LNCaP clone FGC (cell line): ENCODE measurements at regions not wholly inside any gene's neighbourhood (a gene's known extent, or its start where the extent isn't known, plus 50 kb on each side); places are given as distances from the start of the nearest gene placed in this dataset.
"Not testable (repeated sequence)": the region's sequence is repeated elsewhere in the genome, so short reads cannot be mapped to it uniquely, and the experiment has no call there.

Experiments used
- DNase-seq: peaks from one replicate; pipeline ENCODE4 v3.0.0-alpha.2; 2011; ENCODE audit warnings: low read depth
- H3K4me3 ChIP-seq: 2 replicates; pipeline ENCODE4 v1.5.1; 2011; ENCODE audit warnings: mild to moderate bottlenecking, low read depth, low read length, control low read depth

- H3K4me3 ChIP-seq, DNase-seq: not testable (repeated sequence)
Measured at GRCh38 chr7:150110375-150110820, 212.8 kb upstream of the LRRC61 start.

GRCh38 chr7:150110882-150111281 is 212.3 kb upstream of the LRRC61 start:
- not testable (repeated sequence) for H3K4me3 ChIP-seq

GRCh38 chr7:150111373-150112139 is 211.6 kb upstream of the LRRC61 start:
- H3K4me3 ChIP-seq, DNase-seq: not testable (repeated sequence)

More at GRCh38 chr7:150110882-150111281, 212.3 kb upstream of the LRRC61 start:
- not testable (repeated sequence) for DNase-seq

GRCh38 chr7:150113301-150113700 is 209.9 kb upstream of the LRRC61 start:
- DNase-seq, H3K4me3 ChIP-seq: not testable (repeated sequence)

- H3K4me3 ChIP-seq, DNase-seq: not testable (repeated sequence)
Measured at GRCh38 chr7:150114591-150114990, 208.6 kb upstream of the LRRC61 start.

- H3K4me3 ChIP-seq, DNase-seq: not testable (repeated sequence)
Measured at GRCh38 chr7:150119966-150120365, 203.2 kb upstream of the LRRC61 start.

- H3K4me3 ChIP-seq, DNase-seq: not testable (repeated sequence)
Measured at GRCh38 chr7:150125831-150126230, 197.3 kb upstream of the LRRC61 start.

- H3K4me3 ChIP-seq, DNase-seq: not testable (repeated sequence)
Measured at GRCh38 chr7:150134451-150134850, 188.7 kb upstream of the LRRC61 start.

GRCh38 chr7:150135620-150136190 is 187.4 kb upstream of the LRRC61 start:
- not testable (repeated sequence) for DNase-seq, H3K4me3 ChIP-seq

GRCh38 chr7:150139840-150140239 is 183.3 kb upstream of the LRRC61 start:
- not testable (repeated sequence) for DNase-seq, H3K4me3 ChIP-seq

GRCh38 chr7:150141525-150142345 is 181.4 kb upstream of the LRRC61 start:
- not testable (repeated sequence) for DNase-seq, H3K4me3 ChIP-seq

GRCh38 chr7:150146124-150146523 is 177.0 kb upstream of the LRRC61 start:
- not testable (repeated sequence) for DNase-seq, H3K4me3 ChIP-seq

- DNase-seq, H3K4me3 ChIP-seq: not testable (repeated sequence)
Measured at GRCh38 chr7:150147524-150147923, 175.6 kb upstream of the LRRC61 start.

- not testable (repeated sequence) for H3K4me3 ChIP-seq, DNase-seq
Measured at GRCh38 chr7:150156015-150156414, 167.1 kb upstream of the LRRC61 start.

- H3K4me3 ChIP-seq, DNase-seq: not testable (repeated sequence)
Measured at GRCh38 chr7:150158696-150159095, 164.5 kb upstream of the LRRC61 start.

- not testable (repeated sequence) for H3K4me3 ChIP-seq, DNase-seq
Measured at GRCh38 chr7:150169515-150169914, 153.6 kb upstream of the LRRC61 start.

- DNase-seq, H3K4me3 ChIP-seq: not testable (repeated sequence)
Measured at GRCh38 chr7:150169943-150170490, 153.1 kb upstream of the LRRC61 start.

GRCh38 chr7:150183602-150184001 is 139.6 kb upstream of the LRRC61 start:
- DNase-seq: not testable (repeated sequence)

GRCh38 chr7:150189963-150190362 is 133.2 kb upstream of the LRRC61 start:
- not testable (repeated sequence) for H3K4me3 ChIP-seq, DNase-seq

More at GRCh38 chr7:150183602-150184001, 139.6 kb upstream of the LRRC61 start:
- H3K4me3 ChIP-seq: not testable (repeated sequence)
